ENCODE measurements at regions not wholly inside any gene's neighbourhood (a gene's known extent, or its start where the extent isn't known, plus 50 kb on each side); places are given as distances from the start of the nearest gene placed in this dataset.

GRCh38 chrX:116111497-116111896, 59.0 kb upstream of the AGTR2 start:
- Mint-ChIP-seq H3K4me1 (no peaks in the 10 kb centered on the region), H3K36me3 (no peaks in the 10 kb centered on the region), H3K27me3 (no peaks in the 10 kb centered on the region), H3K4me3 (no peak overlapping the region), H3K9me3 (peaks cover 2 to 7% (median 4%) of the 10 kb centered on the region in 3 donors), H3K27ac (peak overlapping the region in 1 of 3 donors; percentile 35)

GRCh38 chrX:116111934-116112595, 58.5 kb upstream of the AGTR2 start:
- Mint-ChIP-seq H3K27me3 (no peaks in the 10 kb centered on the region), H3K4me3 (no peak overlapping the region), H3K4me1 (no peaks in the 10 kb centered on the region), H3K9me3 (peaks cover 2 to 7% (median 4%) of the 10 kb centered on the region in 3 donors), H3K36me3 (no peaks in the 10 kb centered on the region), H3K27ac (no peak overlapping the region)

GRCh38 chrX:116114999-116115398, 55.5 kb upstream of the AGTR2 start:
- Mint-ChIP-seq H3K4me1 (no peaks in the 10 kb centered on the region), H3K27me3 (no peaks in the 10 kb centered on the region), H3K36me3 (no peaks in the 10 kb centered on the region), H3K27ac (no peak overlapping the region), H3K9me3 (peaks cover 0 to 7% (median 1%) of the 10 kb centered on the region in 3 donors), H3K4me3 (no peak overlapping the region)

All from IgD-negative memory B cell (primary cell).